Nephron progenitor cell (in vitro differentiated cells): ENCODE measurements at regions not wholly inside any gene's neighbourhood (a gene's known extent, or its start where the extent isn't known, plus 50 kb on each side); places are given as distances from the start of the nearest gene placed in this dataset.

Experiments used
- DNase-seq: peaks from one replicate; pipeline ENCODE4 v3.0.0; 2021
- H3K27ac Mint-ChIP-seq: 2 replicates; pipeline ENCODE4 v1.8.0; 2021; ENCODE audit warnings: mild to moderate bottlenecking, moderate library complexity, mixed read lengths
- H3K27me3 Mint-ChIP-seq: 2 replicates; pipeline ENCODE4 v1.8.0; 2021; ENCODE audit warnings: mild to moderate bottlenecking, low read depth, mixed read lengths; ENCODE audit not compliant: poor library complexity
- H3K36me3 Mint-ChIP-seq: 2 replicates; pipeline ENCODE4 v1.8.0; 2021; ENCODE audit warnings: low read depth, mixed read lengths
- H3K4me1 Mint-ChIP-seq: 2 replicates; pipeline ENCODE4 v1.8.0; 2021; ENCODE audit warnings: mixed read lengths
- H3K4me3 Mint-ChIP-seq: 2 replicates; pipeline ENCODE4 v1.8.0; 2021; ENCODE audit warnings: mild to moderate bottlenecking, moderate library complexity, mixed read lengths
- H3K9me3 Mint-ChIP-seq: 2 replicates; pipeline ENCODE4 v1.8.0; 2021; ENCODE audit warnings: mild to moderate bottlenecking, moderate library complexity, mixed read lengths
- CTCF ChIP-seq: fragments of 200-600 bp; sonication (generic); IDR thresholded peaks from 2 replicates; pipeline ENCODE4 v1.5.0; 2021; ENCODE audit warnings: antibody characterized with exemption

GRCh38 chr2:60275958-60276357 is 277.5 kb downstream of the BCL11A start:
- H3K4me1 Mint-ChIP-seq: peaks cover 25% of the 10 kb centered on the region
- H3K27me3 Mint-ChIP-seq: peaks cover 16% of the 10 kb centered on the region
- DNase-seq: no peak
- no peak overlapping the region for H3K4me3 Mint-ChIP-seq
- H3K36me3 Mint-ChIP-seq: peaks cover 11% of the 10 kb centered on the region
- peaks cover 45% of the 10 kb centered on the region for H3K9me3 Mint-ChIP-seq
- no peak overlapping the region for H3K27ac Mint-ChIP-seq
- TF ChIP-seq CTCF: no peak

- DNase-seq: no peak
These were observed 279.6 kb downstream of the BCL11A start for GRCh38 chr2:60273836-60274235.

GRCh38 chr2:60271713-60272112 is 281.7 kb downstream of the BCL11A start:
- Mint-ChIP-seq H3K27ac (peak overlapping the region; percentile 14), H3K27me3 (peaks cover 22% of the 10 kb centered on the region), H3K36me3 (peaks cover 11% of the 10 kb centered on the region), H3K4me3 (peak overlapping the region; percentile 1), H3K9me3 (peaks cover 53% of the 10 kb centered on the region), H3K4me1 (peaks cover 29% of the 10 kb centered on the region)
- TF ChIP-seq CTCF: no peak
- DNase-seq: no peak

More at GRCh38 chr2:60273836-60274235, 279.6 kb downstream of the BCL11A start:
- peaks cover 19% of the 10 kb centered on the region for H3K27me3 Mint-ChIP-seq
- TF ChIP-seq CTCF: no peak
- peaks cover 45% of the 10 kb centered on the region for H3K9me3 Mint-ChIP-seq
- H3K4me3 Mint-ChIP-seq: no peak overlapping the region
- peaks cover 11% of the 10 kb centered on the region for H3K36me3 Mint-ChIP-seq
- H3K27ac Mint-ChIP-seq: no peak overlapping the region
- peaks cover 31% of the 10 kb centered on the region for H3K4me1 Mint-ChIP-seq

GRCh38 chr2:60271131-60271530 is 282.3 kb downstream of the BCL11A start:
- no peak overlapping the region for H3K27ac Mint-ChIP-seq

GRCh38 chr2:60268661-60269060 is 284.8 kb downstream of the BCL11A start:
- Mint-ChIP-seq H3K4me3 (no peak overlapping the region), H3K27me3 (peaks cover 16% of the 10 kb centered on the region), H3K9me3 (peaks cover 37% of the 10 kb centered on the region), H3K4me1 (peaks cover 53% of the 10 kb centered on the region), H3K36me3 (peaks cover 12% of the 10 kb centered on the region), H3K27ac (no peak overlapping the region)
- no peak for DNase-seq
- TF ChIP-seq CTCF: no peak

More at GRCh38 chr2:60271131-60271530, 282.3 kb downstream of the BCL11A start:
- Mint-ChIP-seq H3K36me3 (peaks cover 15% of the 10 kb centered on the region), H3K9me3 (peaks cover 52% of the 10 kb centered on the region), H3K4me3 (no peak overlapping the region), H3K4me1 (peaks cover 34% of the 10 kb centered on the region), H3K27me3 (peaks cover 17% of the 10 kb centered on the region)
- no peak for DNase-seq
- no peak for TF ChIP-seq CTCF

- DNase-seq: no peak
- Mint-ChIP-seq H3K9me3 (peaks cover 30% of the 10 kb centered on the region), H3K27me3 (peaks cover 21% of the 10 kb centered on the region), H3K4me1 (peaks cover 53% of the 10 kb centered on the region), H3K4me3 (no peak overlapping the region), H3K27ac (no peak overlapping the region), H3K36me3 (peaks cover 9% of the 10 kb centered on the region)
- TF ChIP-seq CTCF: no peak
These were observed 285.4 kb downstream of the BCL11A start for GRCh38 chr2:60268032-60268431.
